Activated T-cell treated with anti-CD3 and anti-CD28 coated beads, Interleukin-2, amount 50 U/mL, for 1 hour (primary cell): ENCODE measurements at regions not wholly inside any gene's neighbourhood (a gene's known extent, or its start where the extent isn't known, plus 50 kb on each side); places are given as distances from the start of the nearest gene placed in this dataset.
A peak's percentile ranks its signal among the peaks of the same experiment; 100 is the strongest.

Experiments
- DNase-seq: peaks from one replicate; pipeline ENCODE4 v3.0.0-alpha.2; 2020

DNA sequence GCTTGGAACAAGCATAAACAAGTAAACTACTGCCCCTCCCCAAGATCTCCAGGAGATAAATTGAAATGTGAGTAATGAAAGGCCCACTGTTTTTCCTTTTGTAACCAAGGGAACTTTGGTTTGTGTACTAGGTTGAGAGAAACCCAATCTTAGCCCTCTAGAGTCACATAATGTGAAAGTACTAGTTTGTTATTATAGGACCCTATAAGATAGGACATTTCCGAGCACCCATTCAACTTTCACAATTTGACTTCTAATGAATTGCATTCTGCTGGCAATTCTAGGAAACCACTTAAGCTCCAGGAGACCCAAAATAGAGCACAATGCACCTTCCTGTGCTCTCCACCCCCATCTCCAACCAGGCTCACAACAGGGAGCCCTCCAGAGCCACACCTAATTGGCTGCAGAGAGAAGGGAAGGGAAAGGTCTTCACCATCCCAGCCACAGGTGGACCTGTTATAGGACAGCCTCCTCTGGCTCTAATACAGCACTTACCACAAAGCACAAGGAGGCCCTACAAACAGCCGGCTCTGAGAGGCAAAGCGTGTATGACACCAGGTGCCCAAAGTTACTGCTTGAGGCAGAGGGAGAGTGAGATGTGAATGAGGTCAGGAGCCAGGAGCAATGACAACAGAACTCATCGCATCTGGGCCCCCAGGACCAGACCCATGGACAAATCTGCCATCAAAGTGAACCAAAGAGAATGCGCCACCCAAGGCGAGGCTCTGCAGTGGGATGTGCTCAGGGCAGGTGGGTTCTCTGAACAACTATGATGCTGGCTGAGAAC, 163.3 kb upstream of the NTF3 start:
- DNase-seq, result no peak

- DNase-seq, result no peak
These were observed 162.1 kb upstream of the NTF3 start for GRCh38 chr12:5269846-5270245.

GRCh38 chr12:5272018-5272785, 159.7 kb upstream of the NTF3 start:
- no peak for DNase-seq

GRCh38 chr12:5273709-5274108, 158.2 kb upstream of the NTF3 start:
- DNase-seq, result no peak

DNA sequence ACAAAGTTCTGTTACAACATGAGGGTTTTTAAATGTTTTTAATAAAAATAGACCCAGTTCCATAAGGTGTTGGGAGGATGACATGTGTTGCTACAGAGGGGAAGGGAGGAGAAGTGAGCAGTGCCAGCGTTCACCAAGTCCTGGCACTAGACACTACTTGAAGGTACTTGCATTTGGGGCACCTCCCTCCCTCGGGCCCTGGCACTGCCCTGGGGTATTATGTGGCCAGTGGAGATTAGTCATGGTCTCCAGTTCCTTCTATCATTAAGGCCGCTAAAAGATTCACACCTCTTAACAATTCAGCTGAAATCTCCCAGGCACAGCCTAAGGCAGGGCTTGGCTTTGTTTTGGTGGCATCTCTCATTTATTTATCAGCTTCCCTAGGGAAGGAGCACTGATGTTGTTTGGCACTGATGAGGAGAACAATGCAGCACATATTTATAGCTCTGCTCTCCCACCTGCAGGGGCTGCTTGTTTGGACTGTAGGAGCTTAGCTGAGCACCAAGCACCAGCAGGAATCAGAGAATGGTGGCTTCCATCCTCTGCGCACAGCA, 155.5 kb upstream of the NTF3 start:
- DNase-seq, result no peak

- DNase-seq, result no peak
These were observed 151.8 kb upstream of the NTF3 start for GRCh38 chr12:5280086-5280485.

DNA sequence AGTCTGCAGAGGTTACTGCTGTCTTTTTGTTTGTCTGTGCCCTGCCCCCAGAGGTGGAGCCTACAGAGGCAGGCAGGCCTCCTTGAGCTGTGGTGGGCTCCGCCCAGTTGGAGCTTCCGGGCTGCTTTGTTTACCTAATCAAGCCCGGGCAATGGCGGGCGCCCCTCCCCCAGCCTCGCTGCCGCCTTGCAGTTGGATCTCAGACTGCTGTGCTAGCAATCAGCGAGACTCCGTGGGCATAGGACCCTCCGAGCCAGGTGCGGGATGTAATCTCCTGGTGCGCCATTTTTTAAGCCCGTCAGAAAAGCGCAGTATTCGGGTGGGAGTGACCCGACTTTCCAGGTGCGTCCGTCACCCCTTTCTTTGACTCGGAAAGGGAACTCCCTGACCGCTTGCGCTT, 141.5 kb upstream of the NTF3 start:
- DNase-seq, result peak; percentile 24

- DNase-seq, result no peak
These were observed 139.3 kb upstream of the NTF3 start for GRCh38 chr12:5292651-5293050.

DNA sequence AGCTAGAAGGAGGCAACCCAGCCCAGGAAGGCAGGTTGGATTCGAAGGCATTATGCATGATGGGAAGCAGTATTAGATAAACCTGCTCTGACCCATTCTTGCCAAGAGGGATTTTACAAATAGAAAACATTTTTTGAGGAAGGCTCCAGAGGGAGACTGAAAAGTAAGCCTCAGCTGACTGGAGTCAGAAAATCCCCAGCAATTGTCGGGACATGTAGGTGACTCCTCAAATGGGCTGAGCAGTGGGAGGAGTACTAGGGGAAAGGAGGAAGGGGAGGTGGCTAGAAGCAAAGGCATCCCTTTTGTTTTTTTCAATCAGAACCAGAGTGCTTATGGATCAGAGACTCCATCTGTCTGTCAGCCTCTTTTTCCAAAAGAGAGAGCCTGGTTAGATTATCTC, 138.1 kb upstream of the NTF3 start:
- DNase-seq, result no peak

DNA sequence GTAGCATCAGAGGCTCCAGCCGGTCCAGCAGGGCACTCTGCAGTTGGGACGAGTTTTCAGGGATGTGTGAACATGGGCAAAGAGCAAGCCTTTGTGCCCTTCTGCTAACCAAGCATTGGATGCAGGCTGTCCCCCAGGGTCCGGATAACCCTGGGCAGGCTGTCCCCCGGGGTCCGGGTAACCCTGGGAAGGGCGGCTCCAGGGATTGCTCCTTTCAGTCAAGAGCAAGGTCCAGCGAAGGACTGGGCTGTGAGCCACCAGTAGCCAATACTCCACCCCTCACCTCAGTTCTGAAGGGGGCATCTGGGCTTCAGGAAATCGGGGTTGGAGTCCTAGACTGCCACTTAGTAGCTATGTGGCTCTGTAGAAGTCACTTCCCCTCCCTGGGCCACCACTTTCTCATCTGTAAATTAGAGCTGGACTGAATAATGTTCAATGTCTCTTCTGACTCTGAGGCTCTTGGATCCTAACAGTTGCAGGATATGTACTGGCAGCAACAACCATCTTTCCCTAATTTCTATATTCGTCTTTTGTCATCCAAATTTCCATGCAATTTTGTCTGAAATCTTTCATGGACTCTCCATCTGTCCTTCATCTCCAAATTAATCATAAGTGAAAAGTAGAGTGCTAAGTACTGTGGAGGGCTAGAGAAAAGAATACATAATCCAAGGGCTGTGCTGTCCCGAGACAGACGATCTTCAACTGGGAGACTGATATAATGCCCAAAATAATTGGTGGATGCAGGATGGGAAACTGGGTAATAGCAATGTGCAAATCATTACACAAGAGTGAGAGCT, 137.4 kb upstream of the NTF3 start:
- no peak for DNase-seq

- DNase-seq, result no peak
These were observed 136.8 kb upstream of the NTF3 start for GRCh38 chr12:5295151-5295550.

GRCh38 chr12:5295996-5296395, 135.9 kb upstream of the NTF3 start:
- no peak for DNase-seq

- DNase-seq, result no peak
These were observed 130.4 kb upstream of the NTF3 start for GRCh38 chr12:5301539-5301938.

DNA sequence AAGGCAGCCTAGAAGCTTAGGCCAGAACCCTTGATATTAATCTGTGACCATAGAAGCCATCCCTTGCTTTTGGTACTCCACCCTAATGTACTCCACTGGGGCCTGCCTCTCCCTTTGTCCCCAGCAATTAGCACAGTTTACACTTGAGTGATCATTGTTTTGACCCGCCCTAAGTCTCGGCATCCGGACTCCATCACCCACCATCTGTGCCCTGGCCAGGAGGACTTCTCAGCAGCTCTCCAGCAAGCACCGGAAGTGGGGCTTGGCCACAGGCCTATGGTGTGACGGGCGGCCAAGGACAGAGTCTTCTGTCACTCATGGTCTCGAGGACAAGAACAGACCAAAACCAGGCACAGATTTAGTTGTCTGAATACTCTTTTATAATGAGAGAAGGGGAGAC, 126.5 kb upstream of the NTF3 start:
- no peak for DNase-seq

DNA sequence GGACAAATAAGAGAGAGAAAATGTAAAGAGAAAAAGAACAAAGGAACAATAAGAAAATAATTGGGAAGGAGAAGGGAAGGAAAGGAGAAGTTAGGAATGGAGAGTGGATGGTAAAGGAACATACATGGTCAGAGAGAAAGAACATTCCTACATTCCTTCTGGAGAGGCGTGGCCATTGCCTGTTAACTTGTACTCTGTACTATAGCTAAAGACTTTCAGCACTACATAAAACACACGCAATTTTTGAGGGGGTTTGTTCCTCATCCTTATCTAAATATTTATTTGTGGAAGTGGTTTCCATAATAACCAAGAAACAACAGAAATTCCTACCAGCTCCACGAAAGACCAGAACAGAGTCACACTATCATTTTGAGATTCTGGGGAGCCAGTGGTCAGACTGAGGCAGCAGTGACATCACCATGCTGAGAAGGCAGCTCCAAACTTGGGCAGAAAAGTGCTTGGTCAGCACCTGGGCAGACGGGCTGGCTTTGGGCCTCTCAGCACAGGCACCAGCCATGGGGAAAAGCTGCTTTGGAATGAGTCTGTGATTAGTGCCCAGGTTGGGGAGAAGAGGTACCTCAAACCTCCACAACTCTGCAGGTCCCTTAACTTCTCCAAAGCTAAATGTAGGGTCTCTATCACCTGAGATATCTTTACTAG, 125.9 kb upstream of the NTF3 start:
- DNase-seq, result no peak

DNA sequence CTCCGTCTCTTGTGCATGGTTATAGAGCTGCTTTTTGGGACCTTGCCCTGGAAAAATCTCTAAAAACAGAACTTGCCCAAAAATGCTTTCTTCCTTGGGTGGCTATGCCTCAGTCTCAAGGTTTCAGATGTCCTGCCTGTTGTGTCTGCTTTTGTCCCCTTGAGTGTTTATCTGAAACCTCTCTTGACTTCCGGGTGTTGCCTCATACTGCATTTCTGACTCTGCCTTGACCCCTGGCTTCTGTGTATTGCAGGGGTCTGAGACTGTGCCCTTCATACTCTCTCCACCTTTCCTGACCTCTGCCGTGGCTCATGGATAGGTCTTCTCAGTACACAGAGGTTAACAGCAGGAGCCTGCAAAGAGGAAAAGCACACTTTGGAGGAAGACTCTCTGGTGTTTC, 124.8 kb upstream of the NTF3 start:
- DNase-seq, result no peak

GRCh38 chr12:5308216-5308615, 123.7 kb upstream of the NTF3 start:
- no peak for DNase-seq

DNA sequence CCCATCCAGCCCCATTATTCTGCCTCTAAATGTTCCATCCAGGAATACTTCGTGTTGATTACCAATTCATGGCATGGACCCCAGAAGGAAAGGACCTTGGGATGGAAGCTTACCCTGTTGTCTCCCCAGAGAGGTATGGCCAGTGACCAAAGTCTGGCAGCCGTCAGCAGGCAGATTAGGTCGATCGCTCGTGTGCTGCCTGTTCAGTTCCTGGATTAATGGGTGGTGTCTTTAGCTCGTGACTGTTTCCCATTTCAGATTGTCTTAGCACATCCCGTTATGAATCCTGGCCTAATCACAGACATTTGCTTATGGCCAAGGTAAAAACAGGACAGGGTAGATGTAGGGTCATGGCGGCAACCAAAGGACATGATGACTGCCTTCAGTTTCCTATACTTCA, 122.9 kb upstream of the NTF3 start:
- DNase-seq, result no peak

DNA sequence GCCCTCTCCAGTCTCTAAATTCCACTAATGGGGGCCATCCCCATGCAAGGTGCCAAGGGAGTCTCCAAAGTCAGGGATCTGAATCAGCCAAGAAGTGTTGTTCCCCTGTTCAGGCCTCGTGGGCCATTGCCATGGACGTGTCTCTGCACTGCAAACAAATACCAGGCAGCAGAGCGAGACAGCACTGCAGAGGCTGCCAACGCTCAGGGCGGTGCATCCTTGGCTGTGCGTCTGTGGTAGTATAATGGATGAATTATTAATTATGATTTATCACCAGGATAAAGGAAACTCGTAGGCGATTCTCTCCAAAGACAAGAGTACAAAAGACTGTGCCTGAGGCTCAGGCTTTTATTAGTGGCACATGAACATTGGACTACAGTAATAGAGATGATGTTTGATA, 122.3 kb upstream of the NTF3 start:
- DNase-seq, result no peak

- DNase-seq, result no peak
These were observed 121.8 kb upstream of the NTF3 start for GRCh38 chr12:5310151-5310550.

DNA sequence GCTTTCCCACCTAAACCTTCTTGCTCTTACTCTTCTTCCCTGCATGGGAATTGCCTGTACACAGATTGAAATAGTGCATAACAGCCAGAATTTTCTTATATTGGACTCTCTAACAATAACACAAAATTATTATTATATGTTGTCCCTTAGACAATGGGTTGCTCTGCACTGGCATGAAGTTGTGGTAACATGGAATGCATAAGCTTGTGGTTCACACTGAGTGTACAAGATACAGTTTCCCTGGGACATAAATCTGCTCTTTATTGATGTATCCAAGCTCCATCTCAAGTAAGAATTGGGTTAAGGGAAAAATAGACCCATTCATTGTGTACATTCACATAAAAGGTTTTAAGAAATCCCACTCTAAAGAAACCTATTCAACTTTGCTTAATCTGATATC, 114.4 kb upstream of the NTF3 start:
- DNase-seq, result no peak

DNA sequence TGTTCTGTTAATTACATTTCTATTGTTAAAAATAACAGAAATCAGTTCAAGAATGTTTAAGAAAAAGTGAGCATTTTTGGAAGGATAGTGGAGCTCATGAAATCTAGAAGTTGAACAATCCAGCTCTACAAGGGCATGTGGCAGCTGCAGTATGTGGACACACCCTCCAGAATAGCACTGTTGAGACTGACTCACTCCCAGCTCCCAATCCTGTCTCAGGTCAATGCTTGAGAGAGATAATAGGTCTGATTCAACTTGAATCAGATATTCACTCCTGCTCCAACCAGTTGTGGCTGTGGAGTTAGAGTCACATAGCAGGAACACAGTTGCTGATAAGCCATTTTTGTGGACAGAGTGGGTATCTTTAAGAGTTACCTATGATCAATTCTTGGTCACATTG, 113.0 kb upstream of the NTF3 start:
- DNase-seq, result no peak
